ENCODE measurements at regions not wholly inside any gene's neighbourhood (a gene's known extent, or its start where the extent isn't known, plus 50 kb on each side); places are given as distances from the start of the nearest gene placed in this dataset.

- TF ChIP-seq CTCF (IDR thresholded peaks at IDR 0.05; ENCODE audit: poor library complexity), result no peak
- TF ChIP-seq EZH2phosphoT487 (IDR thresholded peaks at IDR 0.05; ENCODE audit: low read depth, severe bottlenecking, unreplicated experiment), result no peak
Measured at GRCh38 chr2:195458936-195459335, 198.1 kb upstream of the SLC39A10 start.

All from hepatocyte (in vitro differentiated cells).